GM12878 (cell line): ENCODE measurements at regions not wholly inside any gene's neighbourhood (a gene's known extent, or its start where the extent isn't known, plus 50 kb on each side); places are given as distances from the start of the nearest gene placed in this dataset.

ENCODE experiments used
- ATAC-seq: fragments of 200-7000 bp; cut with Tn5 transposase; 3 replicates; pipeline ENCODE4 v1.9.1; 2020; ENCODE audit warnings: mild to moderate bottlenecking, moderate library complexity
- BruUV-seq: library from RNA; stranded (reverse); fragments of 400-500 nt; replicated peaks from 2 replicates; lab custom pipeline; 2021; lab: Mats Ljungman, UMichigan
- CTCF ChIA-PET: fragments of 300-600 bp; sonication (Branson Sonifier 250); formaldehyde crosslinking; extraction: SDS; loops from one replicate; lab custom pipeline; 2021; ENCODE audit warnings: inconsistent platforms; lab: Yijun Ruan, JAX
- POLR2A ChIA-PET: fragments of 350-600 bp; formaldehyde crosslinking; extraction: SDS; loops from one replicate; lab custom pipeline; 2021; ENCODE audit warnings: inconsistent platforms; lab: Charles Lee
- RAD21 ChIA-PET: fragments of 300-600 bp; sonication (Branson Sonifier 250); formaldehyde crosslinking; loops from one replicate; lab custom pipeline; 2023; ENCODE audit warnings: antibody characterized with exemption; ENCODE audit not compliant: unreplicated experiment; lab: Charles Lee
- SMC1A ChIA-PET: fragments of 300-600 bp; sonication (Branson Sonifier 250); formaldehyde crosslinking; loops from one replicate; lab custom pipeline; 2023; ENCODE audit not compliant: unreplicated experiment, uncharacterized antibody; lab: Charles Lee
- DNase-seq: peaks from one replicate; pipeline ENCODE4 v3.0.0-alpha.2; 2011; ENCODE audit warnings: low read depth, low spot score
- FAIRE-seq: peaks from 3 replicates; lab custom pipeline; 2011; peaks lifted over from hg19 to GRCh38; lab: Jason Lieb, UNC
- H2AFZ ChIP-seq: 2 replicates; pipeline ENCODE4 v1.6.0; 2011; ENCODE audit warnings: low read depth, low read length, control low read depth; ENCODE audit not compliant: control insufficient read depth
- H3K27ac ChIP-seq: 2 replicates; pipeline ENCODE4 v1.5.1; 2011; ENCODE audit warnings: control low read depth; ENCODE audit not compliant: control insufficient read depth, insufficient read depth
- H3K27me3 ChIP-seq, 2 experiments: replicated peaks in 1 of 2; 2 replicates each; pipeline versions ENCODE4 v1.6.0 to v1.6.1; 2011; ENCODE audit warnings: low read length in 1 of 2; ENCODE audit not compliant: control insufficient read depth in 2 of 2, insufficient read depth in 2 of 2
- H3K36me3 ChIP-seq, 2 experiments: 2 replicates each; pipeline ENCODE4 v1.5.1; 2011; ENCODE audit warnings: low read length in 1 of 2; ENCODE audit not compliant: control insufficient read depth in 2 of 2, insufficient read depth in 2 of 2
- H3K4me1 ChIP-seq: 2 replicates; pipeline ENCODE4 v1.6.1; 2011; ENCODE audit warnings: mild to moderate bottlenecking, low read length, moderate library complexity, mixed read lengths; ENCODE audit not compliant: control insufficient read depth, insufficient read depth
- H3K4me2 ChIP-seq: 2 replicates; pipeline ENCODE4 v1.6.0; 2011; ENCODE audit warnings: control low read depth; ENCODE audit not compliant: control insufficient read depth, insufficient read depth
- H3K4me3 ChIP-seq: fragments of 200-600 bp; sonication (generic); 2 replicates; pipeline ENCODE4 v1.5.1; 2016
- H3K79me2 ChIP-seq: 2 replicates; pipeline ENCODE4 v1.6.0; 2011; ENCODE audit warnings: low read length; ENCODE audit not compliant: control insufficient read depth, insufficient read depth
- H3K9ac ChIP-seq: 2 replicates; pipeline ENCODE4 v1.8.0; 2011; ENCODE audit warnings: low read length, control low read depth, mixed read lengths; ENCODE audit not compliant: control insufficient read depth, insufficient read depth
- H3K9me3 ChIP-seq: replicated peaks from 3 replicates; pipeline ENCODE4 v1.5.1; 2011; ENCODE audit warnings: mild to moderate bottlenecking, low read length; ENCODE audit not compliant: control insufficient read depth, insufficient read depth
- H4K20me1 ChIP-seq: 2 replicates; pipeline ENCODE4 v1.6.0; 2011; ENCODE audit not compliant: control insufficient read depth, insufficient read depth
- ATF7 ChIP-seq: fragments of 450-650 bp; IDR thresholded peaks from 2 replicates; pipeline ENCODE4 v1.6.1; 2016; ENCODE audit warnings: low read depth, mild to moderate bottlenecking
- CUX1 ChIP-seq: IDR thresholded peaks from 2 replicates; pipeline ENCODE4 v1.6.1; 2012; ENCODE audit warnings: improper control_type of control experiment, low read depth, low read length; ENCODE audit not compliant: insufficient replicate concordance
- EZH2 ChIP-seq: IDR thresholded peaks from 2 replicates; pipeline ENCODE4 v1.6.1; 2012; ENCODE audit warnings: low read depth, mild to moderate bottlenecking, control low read depth, inconsistent platforms, low read length, borderline replicate concordance; ENCODE audit not compliant: control insufficient read depth
- FOXK2 ChIP-seq: fragments of 450-650 bp; IDR thresholded peaks from 2 replicates; pipeline ENCODE4 v1.6.1; 2017; ENCODE audit warnings: mild to moderate bottlenecking, moderate library complexity
- JUND ChIP-seq: IDR thresholded peaks from 2 replicates; pipeline ENCODE4 v1.6.1; 2012; ENCODE audit warnings: low read depth, mild to moderate bottlenecking, low read length, improper control_type of control experiment, moderate library complexity
- NBN ChIP-seq: fragments of 450-650 bp; IDR thresholded peaks from 2 replicates; pipeline ENCODE4 v1.6.1; 2016
- NFYB ChIP-seq: IDR thresholded peaks from 2 replicates; pipeline ENCODE4 v1.6.1; 2011; ENCODE audit warnings: low read depth, mild to moderate bottlenecking, low read length, improper control_type of control experiment, moderate library complexity; ENCODE audit not compliant: insufficient read depth
- STAT1 ChIP-seq: fragments of 450-650 bp; conservative IDR thresholded peaks from 2 replicates; pipeline ENCODE4 v1.6.1; 2014; ENCODE audit warnings: antibody characterized with exemption, mild to moderate bottlenecking
- TBL1XR1 ChIP-seq: IDR thresholded peaks from 2 replicates; pipeline ENCODE4 v1.6.1; 2012; ENCODE audit warnings: low read depth, low read length, improper control_type of control experiment
- YBX1 ChIP-seq: fragments of 450-650 bp; IDR thresholded peaks from 2 replicates; pipeline ENCODE4 v1.6.1; 2016; ENCODE audit warnings: antibody characterized with exemption
- ZNF207 ChIP-seq: fragments of 450-650 bp; IDR thresholded peaks from 2 replicates; pipeline ENCODE4 v1.6.1; 2014; ENCODE audit warnings: antibody characterized with exemption, mild to moderate bottlenecking, borderline replicate concordance
- WGBS: methylation state at CpG from one replicate; pipeline ENCODE4 v1.1.6; 2016; ENCODE audit warnings: low lambda C conversion rate; ENCODE audit not compliant: insufficient replicate concordance, insufficient coverage; ENCODE audit errors: missing lambda C conversion rate; 5-methylcytosine and 5-hydroxymethylcytosine counted together
- in situ Hi-C: fragments of 300-500 bp; cut with MboI; formaldehyde crosslinking; loops from 9 replicates; pipeline ENCODE4 v1.14.3; 2018; ENCODE audit warnings: mixed read lengths
- intact Hi-C: fragments of 100-400 bp; cut with micrococcal nuclease; formaldehyde crosslinking; loops from one replicate; pipeline ENCODE4 v1.14.2; 2022; ENCODE audit not compliant: unreplicated experiment
- TF ChIP-seq, protein P1 (sequence below): fragments of 450-650 bp; formaldehyde crosslinking; IDR thresholded peaks from 2 replicates; pipeline ENCODE4 v1.4.0; 2020; ENCODE audit warnings: mild to moderate bottlenecking, moderate library complexity
- TF ChIP-seq, protein P2 (sequence below): IDR thresholded peaks from 2 replicates; pipeline ENCODE4 v1.6.1; 2011; ENCODE audit warnings: mild to moderate bottlenecking, low read depth, low read length, moderate library complexity; ENCODE audit not compliant: insufficient replicate concordance
- TF ChIP-seq, protein P3 (sequence below): fragments of 150-350 bp; IDR thresholded peaks from 2 replicates; pipeline ENCODE4 v1.6.1; 2014; ENCODE audit warnings: mild to moderate bottlenecking, low read depth, low read length

- no peaks in the 10 kb centered on the region for H3K27me3 ChIP-seq
- H3K9me3 ChIP-seq: no peaks in the 10 kb centered on the region
- no peak overlapping the region for H3K4me3 ChIP-seq
- FAIRE-seq: no peak
- H4K20me1 ChIP-seq: no peaks in the 10 kb centered on the region
- no peak overlapping the region for H3K4me2 ChIP-seq
- in situ Hi-C loops (no loop called here), intact Hi-C loops (no loop called here)
- no peaks in the 10 kb centered on the region for H3K36me3 ChIP-seq
- no peak overlapping the region for H3K27ac ChIP-seq
- H3K4me1 ChIP-seq: no peaks in the 10 kb centered on the region
- BruUV-seq: no TSS peak
- no peak overlapping the region for H2AFZ ChIP-seq
- no peak for DNase-seq
- ChIA-PET SMC1A (no interaction called here), RAD21 (no interaction called here), POLR2A (no interaction called here), CTCF (no interaction called here)
- peak; percentile 64 for ATAC-seq
- H3K9ac ChIP-seq: no peak overlapping the region
- 63% methylated on average over 7 of the region's 7 CpGs for WGBS
- H3K79me2 ChIP-seq: no peaks in the 10 kb centered on the region
- TF ChIP-seq TBL1XR1 (no peak), YBX1 (no peak), EZH2 (no peak), NFYB (peak; percentile 44; the same call in 1 of the 2 replicates), STAT1 (no peak), JUND (no peak), NBN (no peak), FOXK2 (no peak), ATF7 (no peak), ZNF207 (no peak), CUX1 (no peak)
- TF ChIP-seq, protein P1, sequence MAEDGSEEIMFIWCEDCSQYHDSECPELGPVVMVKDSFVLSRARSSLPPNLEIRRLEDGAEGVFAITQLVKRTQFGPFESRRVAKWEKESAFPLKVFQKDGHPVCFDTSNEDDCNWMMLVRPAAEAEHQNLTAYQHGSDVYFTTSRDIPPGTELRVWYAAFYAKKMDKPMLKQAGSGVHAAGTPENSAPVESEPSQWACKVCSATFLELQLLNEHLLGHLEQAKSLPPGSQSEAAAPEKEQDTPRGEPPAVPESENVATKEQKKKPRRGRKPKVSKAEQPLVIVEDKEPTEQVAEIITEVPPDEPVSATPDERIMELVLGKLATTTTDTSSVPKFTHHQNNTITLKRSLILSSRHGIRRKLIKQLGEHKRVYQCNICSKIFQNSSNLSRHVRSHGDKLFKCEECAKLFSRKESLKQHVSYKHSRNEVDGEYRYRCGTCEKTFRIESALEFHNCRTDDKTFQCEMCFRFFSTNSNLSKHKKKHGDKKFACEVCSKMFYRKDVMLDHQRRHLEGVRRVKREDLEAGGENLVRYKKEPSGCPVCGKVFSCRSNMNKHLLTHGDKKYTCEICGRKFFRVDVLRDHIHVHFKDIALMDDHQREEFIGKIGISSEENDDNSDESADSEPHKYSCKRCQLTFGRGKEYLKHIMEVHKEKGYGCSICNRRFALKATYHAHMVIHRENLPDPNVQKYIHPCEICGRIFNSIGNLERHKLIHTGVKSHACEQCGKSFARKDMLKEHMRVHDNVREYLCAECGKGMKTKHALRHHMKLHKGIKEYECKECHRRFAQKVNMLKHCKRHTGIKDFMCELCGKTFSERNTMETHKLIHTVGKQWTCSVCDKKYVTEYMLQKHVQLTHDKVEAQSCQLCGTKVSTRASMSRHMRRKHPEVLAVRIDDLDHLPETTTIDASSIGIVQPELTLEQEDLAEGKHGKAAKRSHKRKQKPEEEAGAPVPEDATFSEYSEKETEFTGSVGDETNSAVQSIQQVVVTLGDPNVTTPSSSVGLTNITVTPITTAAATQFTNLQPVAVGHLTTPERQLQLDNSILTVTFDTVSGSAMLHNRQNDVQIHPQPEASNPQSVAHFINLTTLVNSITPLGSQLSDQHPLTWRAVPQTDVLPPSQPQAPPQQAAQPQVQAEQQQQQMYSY (CRISPR knock-in tag): no peak
- TF ChIP-seq, protein P2, sequence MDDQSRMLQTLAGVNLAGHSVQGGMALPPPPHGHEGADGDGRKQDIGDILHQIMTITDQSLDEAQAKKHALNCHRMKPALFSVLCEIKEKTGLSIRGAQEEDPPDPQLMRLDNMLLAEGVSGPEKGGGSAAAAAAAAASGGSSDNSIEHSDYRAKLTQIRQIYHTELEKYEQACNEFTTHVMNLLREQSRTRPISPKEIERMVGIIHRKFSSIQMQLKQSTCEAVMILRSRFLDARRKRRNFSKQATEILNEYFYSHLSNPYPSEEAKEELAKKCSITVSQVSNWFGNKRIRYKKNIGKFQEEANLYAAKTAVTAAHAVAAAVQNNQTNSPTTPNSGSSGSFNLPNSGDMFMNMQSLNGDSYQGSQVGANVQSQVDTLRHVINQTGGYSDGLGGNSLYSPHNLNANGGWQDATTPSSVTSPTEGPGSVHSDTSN: peak; percentile 11
- TF ChIP-seq, protein P3, sequence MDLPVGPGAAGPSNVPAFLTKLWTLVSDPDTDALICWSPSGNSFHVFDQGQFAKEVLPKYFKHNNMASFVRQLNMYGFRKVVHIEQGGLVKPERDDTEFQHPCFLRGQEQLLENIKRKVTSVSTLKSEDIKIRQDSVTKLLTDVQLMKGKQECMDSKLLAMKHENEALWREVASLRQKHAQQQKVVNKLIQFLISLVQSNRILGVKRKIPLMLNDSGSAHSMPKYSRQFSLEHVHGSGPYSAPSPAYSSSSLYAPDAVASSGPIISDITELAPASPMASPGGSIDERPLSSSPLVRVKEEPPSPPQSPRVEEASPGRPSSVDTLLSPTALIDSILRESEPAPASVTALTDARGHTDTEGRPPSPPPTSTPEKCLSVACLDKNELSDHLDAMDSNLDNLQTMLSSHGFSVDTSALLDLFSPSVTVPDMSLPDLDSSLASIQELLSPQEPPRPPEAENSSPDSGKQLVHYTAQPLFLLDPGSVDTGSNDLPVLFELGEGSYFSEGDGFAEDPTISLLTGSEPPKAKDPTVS: no peak
These were observed 358.8 kb downstream of the C12orf50 start for GRCh38 chr12:87670448-87670847.
